Endometrium (tissue), 2 donors: ENCODE measurements at regions not wholly inside any gene's neighbourhood (a gene's known extent, or its start where the extent isn't known, plus 50 kb on each side); places are given as distances from the start of the nearest gene placed in this dataset.
A peak's percentile ranks its signal among the peaks of the same experiment; 100 is the strongest.

ENCODE experiments used
- FAIRE-seq: peaks from 2 replicates; lab custom pipeline; 2012; peaks lifted over from hg19 to GRCh38; lab: Jason Lieb, UNC
- donor health status: control.
- donor health status: control.

- no peak for FAIRE-seq
These were observed 50.5 kb upstream of the GUCY1A1 start for GRCh38 chr4:155616117-155616516.

GRCh38 chr4:155615081-155615887 is 51.4 kb upstream of the GUCY1A1 start:
- FAIRE-seq: no peak

GRCh38 chr4:155614111-155614762 is 52.4 kb upstream of the GUCY1A1 start:
- FAIRE-seq: no peak

- no peak for FAIRE-seq
These were observed 54.6 kb upstream of the GUCY1A1 start for GRCh38 chr4:155612074-155612473.

GRCh38 chr4:155611501-155611900 is 55.1 kb upstream of the GUCY1A1 start:
- FAIRE-seq: no peak

- no peak for FAIRE-seq
These were observed 56.5 kb upstream of the GUCY1A1 start for GRCh38 chr4:155610143-155610542.

GRCh38 chr4:155609455-155610059 is 57.1 kb upstream of the GUCY1A1 start:
- no peak for FAIRE-seq

- no peak for FAIRE-seq
These were observed 58.3 kb upstream of the GUCY1A1 start for GRCh38 chr4:155608225-155608885.

- FAIRE-seq: no peak
These were observed 59.2 kb upstream of the GUCY1A1 start for GRCh38 chr4:155607481-155607880.

- FAIRE-seq: no peak
These were observed 61.7 kb upstream of the GUCY1A1 start for GRCh38 chr4:155604718-155605626.

GRCh38 chr4:155603360-155603891 is 63.2 kb upstream of the GUCY1A1 start:
- no peak for FAIRE-seq

- no peak for FAIRE-seq
These were observed 64.1 kb upstream of the GUCY1A1 start for GRCh38 chr4:155602351-155603140.

GRCh38 chr4:155600244-155600643 is 66.4 kb upstream of the GUCY1A1 start:
- FAIRE-seq: no peak

- FAIRE-seq: no peak
These were observed 67.1 kb upstream of the GUCY1A1 start for GRCh38 chr4:155599596-155599995.

GRCh38 chr4:155599085-155599484 is 67.6 kb upstream of the GUCY1A1 start:
- FAIRE-seq: no peak

- FAIRE-seq: no peak
These were observed 68.7 kb upstream of the GUCY1A1 start for GRCh38 chr4:155597933-155598451.

GRCh38 chr4:155597281-155597680 is 69.4 kb upstream of the GUCY1A1 start:
- peak; percentile 50 for FAIRE-seq

GRCh38 chr4:155593793-155594192 is 72.9 kb upstream of the GUCY1A1 start:
- FAIRE-seq: no peak

- FAIRE-seq: no peak
These were observed 73.7 kb upstream of the GUCY1A1 start for GRCh38 chr4:155592938-155593297.

GRCh38 chr4:155592179-155592937 is 74.3 kb upstream of the GUCY1A1 start:
- peak; percentile 90 for FAIRE-seq
